SK-N-SH (cell line): ENCODE measurements at regions not wholly inside any gene's neighbourhood (a gene's known extent, or its start where the extent isn't known, plus 50 kb on each side); places are given as distances from the start of the nearest gene placed in this dataset.

Source experiments
- CTCF ChIA-PET: fragments of 300-600, 350-600 bp; formaldehyde crosslinking; extraction: SDS; loops from one replicate; lab custom pipeline; 2021; lab: Yijun Ruan, JAX
- POLR2A ChIA-PET: fragments of 350-600 bp; sonication (Branson Sonifier 250); formaldehyde crosslinking; extraction: SDS; loops from one replicate; lab custom pipeline; 2020; ENCODE audit warnings: antibody characterized with exemption, inconsistent platforms; lab: Yijun Ruan, JAX
- DNase-seq: peaks from one replicate; pipeline ENCODE4 v3.0.0; 2012
- H2AFZ ChIP-seq: fragments of 200-600 bp; sonication (generic); 2 replicates; pipeline ENCODE4 v1.8.1; 2016; ENCODE audit warnings: antibody characterized with exemption, mild to moderate bottlenecking, low read depth
- H3F3A ChIP-seq: fragments of 200-600 bp; sonication (generic); replicated peaks from 2 replicates; pipeline ENCODE3; 2016; ENCODE audit warnings: antibody characterized with exemption, mild to moderate bottlenecking; ENCODE audit not compliant: insufficient read depth
- H3K27ac ChIP-seq, 2 experiments: fragments of 200-500 bp in 1 of 2; fragments of 200-600 bp in 1 of 2; sonication (Bioruptor generic) in 1 of 2; sonication (generic), shearing (Covaris generic) in 1 of 2; 2 replicates each; pipeline versions ENCODE4 v1.5.1 to v1.6.1; 2014 to 2016; ENCODE audit warnings: low read depth in 2 of 2, inconsistent platforms in 1 of 2, low read length in 1 of 2, mild to moderate bottlenecking in 1 of 2, mixed read lengths in 1 of 2
- H3K27me3 ChIP-seq: fragments of 200-600 bp; sonication (generic), shearing (Covaris generic); 2 replicates; pipeline ENCODE4 v1.6.1; 2016; ENCODE audit warnings: mixed run types; ENCODE audit not compliant: insufficient read depth
- H3K36me3 ChIP-seq, 2 experiments: fragments of 200-500 bp in 1 of 2; fragments of 200-600 bp in 1 of 2; sonication (Bioruptor generic) in 1 of 2; sonication (generic) in 1 of 2; replicated peaks in 1 of 2; 2 replicates each; pipeline versions ENCODE3 to v1.5.1; 2014 to 2016; ENCODE audit warnings: low read length in 1 of 2, mild to moderate bottlenecking in 1 of 2; ENCODE audit not compliant: insufficient read depth in 2 of 2, control insufficient read depth in 1 of 2
- H3K4me1 ChIP-seq, 2 experiments: fragments of 200-500 bp in 1 of 2; fragments of 200-600 bp in 1 of 2; sonication (Bioruptor generic) in 1 of 2; sonication (generic), shearing (Covaris generic) in 1 of 2; 2 replicates each; pipeline versions ENCODE4 v1.5.1 to v1.6.1; 2014 to 2016; ENCODE audit warnings: low read depth in 1 of 2, low read length in 1 of 2, mixed run types in 1 of 2; ENCODE audit not compliant: insufficient read depth in 2 of 2, control insufficient read depth in 1 of 2
- H3K4me2 ChIP-seq: fragments of 200-600 bp; sonication (generic), shearing (Covaris generic); 2 replicates; pipeline ENCODE4 v1.6.1; 2017; ENCODE audit warnings: mixed run types
- H3K4me3 ChIP-seq, 2 experiments: fragments of 200-500 bp in 1 of 2; fragments of 200-600 bp in 1 of 2; sonication (Bioruptor generic) in 1 of 2; sonication (generic), shearing (Covaris generic) in 1 of 2; 2 replicates each; pipeline versions ENCODE4 v1.5.1 to v1.8.1; 2014 to 2016; ENCODE audit warnings: low read depth in 2 of 2, inconsistent platforms in 1 of 2, low read length in 1 of 2, mild to moderate bottlenecking in 1 of 2, mixed read lengths in 1 of 2, moderate library complexity in 1 of 2
- H3K79me2 ChIP-seq: fragments of 200-600 bp; sonication (generic); 2 replicates; pipeline ENCODE4 v1.8.1; 2017; ENCODE audit warnings: mild to moderate bottlenecking; ENCODE audit not compliant: insufficient read depth
- H3K9ac ChIP-seq: fragments of 200-600 bp; sonication (generic); 2 replicates; pipeline ENCODE4 v1.6.1; 2017; ENCODE audit warnings: mixed run types
- H3K9me2 ChIP-seq: fragments of 200-600 bp; sonication (generic); 2 replicates; pipeline ENCODE4 v1.6.1; 2017; ENCODE audit warnings: mixed run types
- H3K9me3 ChIP-seq: fragments of 200-600 bp; sonication (generic); 2 replicates; pipeline ENCODE4 v1.6.1; 2017; ENCODE audit warnings: mixed run types, mild to moderate bottlenecking, moderate library complexity
- H4K20me1 ChIP-seq: fragments of 200-600 bp; sonication (generic); 2 replicates; pipeline ENCODE4 v1.6.1; 2017; ENCODE audit warnings: mild to moderate bottlenecking, mixed run types; ENCODE audit not compliant: insufficient read depth
- ELF1 ChIP-seq: IDR thresholded peaks from 2 replicates; pipeline ENCODE4 v1.4.0; 2012
- FOSL2 ChIP-seq: IDR thresholded peaks from 2 replicates; pipeline ENCODE4 v1.4.0; 2012; ENCODE audit warnings: low read depth, mild to moderate bottlenecking, moderate library complexity, borderline replicate concordance
- FOXJ3 ChIP-seq: sonication (generic); formaldehyde crosslinking; IDR thresholded peaks from 2 replicates; pipeline ENCODE4 v1.5.1; 2020; ENCODE audit warnings: mild to moderate bottlenecking, missing genetic modification reagents
- IRF3 ChIP-seq: fragments of 150-350 bp; IDR thresholded peaks from 2 replicates; pipeline ENCODE4 v1.6.1; 2016; ENCODE audit warnings: mild to moderate bottlenecking, low read depth, low read length
- MEF2A ChIP-seq: IDR thresholded peaks from 2 replicates; pipeline ENCODE4 v1.4.0; 2012; ENCODE audit warnings: low read depth, borderline replicate concordance
- NFIC ChIP-seq: IDR thresholded peaks from 2 replicates; pipeline ENCODE4 v1.4.0; 2012; ENCODE audit warnings: borderline replicate concordance
- POLR2AphosphoS5 ChIP-seq: IDR thresholded peaks from 2 replicates; pipeline ENCODE4 v1.6.1; 2012; ENCODE audit warnings: low read depth, low read length
- RCOR1 ChIP-seq: fragments of 150-350 bp; IDR thresholded peaks from 2 replicates; pipeline ENCODE4 v1.6.1; 2017; ENCODE audit warnings: antibody characterized with exemption, low read length
- RFX5 ChIP-seq: IDR thresholded peaks from 2 replicates; pipeline ENCODE4 v1.6.1; 2012; ENCODE audit warnings: mild to moderate bottlenecking, improper control_type of control experiment, low read length
- RXRA ChIP-seq: IDR thresholded peaks from 2 replicates; pipeline ENCODE4 v1.4.0; 2012; ENCODE audit warnings: low read depth, mild to moderate bottlenecking, borderline replicate concordance
- SIN3A ChIP-seq: IDR thresholded peaks from 2 replicates; pipeline ENCODE4 v1.6.1; 2012; ENCODE audit warnings: low read depth, mild to moderate bottlenecking, low read length, moderate library complexity, borderline replicate concordance
- SMC3 ChIP-seq: IDR thresholded peaks from 2 replicates; pipeline ENCODE4 v1.6.1; 2012; ENCODE audit warnings: low read depth, low read length, improper control_type of control experiment
- YY1 ChIP-seq: IDR thresholded peaks from 2 replicates; pipeline ENCODE4 v1.4.0; 2012; ENCODE audit warnings: low read depth, mild to moderate bottlenecking
- WGBS: methylation state at CpG from one replicate; pipeline ENCODE4 v1.1.6; 2017; ENCODE audit warnings: low lambda C conversion rate; 5-methylcytosine and 5-hydroxymethylcytosine counted together
- TF ChIP-seq, protein P1 (sequence below): fragments of 200-600 bp; sonication (generic); IDR thresholded peaks from 2 replicates; pipeline ENCODE4 v1.6.1; 2017; ENCODE audit warnings: antibody characterized with exemption, mild to moderate bottlenecking, moderate library complexity
- TF ChIP-seq, protein P2 (sequence below): IDR thresholded peaks from 2 replicates; pipeline ENCODE4 v1.4.0; 2012; ENCODE audit warnings: low read depth, borderline replicate concordance
- TF ChIP-seq, protein P3 (sequence below): IDR thresholded peaks from 2 replicates; pipeline ENCODE4; 2012

- Histone ChIP-seq H4K20me1 (no peaks in the 10 kb centered on the region), H3K27me3 (no peaks in the 10 kb centered on the region), H3K27ac (peak overlapping the region; percentile 28 to 93; a peak in 3 of 4 replicates), H3K36me3 (no peaks in the 10 kb centered on the region), H3K4me1 (peaks cover 4 to 24% of the 10 kb centered on the region in 2 experiments), H3F3A (peaks cover 57% of the 10 kb centered on the region), H3K9ac (peak overlapping the region; percentile 58; the same call in 1 of the 2 replicates), H3K4me2 (peak overlapping the region; percentile 55), H3K9me3 (no peaks in the 10 kb centered on the region), H2AFZ (peak overlapping the region; percentile 40; the same call in 1 of the 2 replicates)
- CTCF ChIA-PET = no interaction called here
- TF ChIP-seq SMC3 = 0 out of 2 replicates have a peak, but pooled peaks have one; percentile 7
- TF ChIP-seq, protein P1, sequence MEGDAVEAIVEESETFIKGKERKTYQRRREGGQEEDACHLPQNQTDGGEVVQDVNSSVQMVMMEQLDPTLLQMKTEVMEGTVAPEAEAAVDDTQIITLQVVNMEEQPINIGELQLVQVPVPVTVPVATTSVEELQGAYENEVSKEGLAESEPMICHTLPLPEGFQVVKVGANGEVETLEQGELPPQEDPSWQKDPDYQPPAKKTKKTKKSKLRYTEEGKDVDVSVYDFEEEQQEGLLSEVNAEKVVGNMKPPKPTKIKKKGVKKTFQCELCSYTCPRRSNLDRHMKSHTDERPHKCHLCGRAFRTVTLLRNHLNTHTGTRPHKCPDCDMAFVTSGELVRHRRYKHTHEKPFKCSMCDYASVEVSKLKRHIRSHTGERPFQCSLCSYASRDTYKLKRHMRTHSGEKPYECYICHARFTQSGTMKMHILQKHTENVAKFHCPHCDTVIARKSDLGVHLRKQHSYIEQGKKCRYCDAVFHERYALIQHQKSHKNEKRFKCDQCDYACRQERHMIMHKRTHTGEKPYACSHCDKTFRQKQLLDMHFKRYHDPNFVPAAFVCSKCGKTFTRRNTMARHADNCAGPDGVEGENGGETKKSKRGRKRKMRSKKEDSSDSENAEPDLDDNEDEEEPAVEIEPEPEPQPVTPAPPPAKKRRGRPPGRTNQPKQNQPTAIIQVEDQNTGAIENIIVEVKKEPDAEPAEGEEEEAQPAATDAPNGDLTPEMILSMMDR = peak; percentile 50
- no peak for TF ChIP-seq IRF3
- TF ChIP-seq RXRA = no peak
- TF ChIP-seq, all 33 proteins: peak for 2
- Histone ChIP-seq H3K4me3 (no peak overlapping the region), H3K9me2 (no peaks in the 10 kb centered on the region), H3K79me2 (peaks cover 27% of the 10 kb centered on the region; the same call in 1 of the 2 replicates)
- WGBS = 0% methylated on average over 2 of the region's 2 CpGs
- POLR2A ChIA-PET = no interaction called here
- DNase-seq = no peak
These were observed 126.2 kb downstream of the PRRX1 start for GRCh38 chr1:170790175-170790574.

GRCh38 chr1:170790651-170791071 is 126.7 kb downstream of the PRRX1 start:
- H3K9me2 ChIP-seq = no peaks in the 10 kb centered on the region
- DNase-seq = no peak
- H3K9ac ChIP-seq = peak overlapping the region; percentile 58; the same call in 1 of the 2 replicates
- peaks cover 30% of the 10 kb centered on the region for H3K79me2 ChIP-seq
- peaks cover 4 to 24% of the 10 kb centered on the region in 2 experiments for H3K4me1 ChIP-seq
- no peak overlapping the region for H3K4me3 ChIP-seq
- H3K27ac ChIP-seq = peak overlapping the region; percentile 34 to 93; a peak in 3 of 4 replicates
- WGBS = 21% methylated on average over 3 of the region's 3 CpGs
- peaks cover 0 to 3% of the 10 kb centered on the region in 2 experiments for H3K36me3 ChIP-seq
- ChIA-PET POLR2A (no interaction called here), CTCF (no interaction called here)
- H3K4me2 ChIP-seq = peak overlapping the region; percentile 55
- no peaks in the 10 kb centered on the region for H4K20me1 ChIP-seq
- peaks cover 57% of the 10 kb centered on the region for H3F3A ChIP-seq
- H3K27me3 ChIP-seq = no peaks in the 10 kb centered on the region
- H3K9me3 ChIP-seq = no peaks in the 10 kb centered on the region
- peak overlapping the region; percentile 40; the same call in 1 of the 2 replicates for H2AFZ ChIP-seq
- TF ChIP-seq RXRA = no peak
- no peak for TF ChIP-seq ELF1
- no peak for TF ChIP-seq NFIC
- no peak for TF ChIP-seq POLR2AphosphoS5
- TF ChIP-seq MEF2A = no peak
- no peak for TF ChIP-seq FOXJ3 (CRISPR knock-in tag)
- TF ChIP-seq SMC3 = no peak
- TF ChIP-seq RFX5 = no peak
- TF ChIP-seq, protein P2, sequence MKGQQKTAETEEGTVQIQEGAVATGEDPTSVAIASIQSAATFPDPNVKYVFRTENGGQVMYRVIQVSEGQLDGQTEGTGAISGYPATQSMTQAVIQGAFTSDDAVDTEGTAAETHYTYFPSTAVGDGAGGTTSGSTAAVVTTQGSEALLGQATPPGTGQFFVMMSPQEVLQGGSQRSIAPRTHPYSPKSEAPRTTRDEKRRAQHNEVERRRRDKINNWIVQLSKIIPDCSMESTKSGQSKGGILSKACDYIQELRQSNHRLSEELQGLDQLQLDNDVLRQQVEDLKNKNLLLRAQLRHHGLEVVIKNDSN = no peak
- no peak for TF ChIP-seq SIN3A
- TF ChIP-seq YY1 = no peak
- no peak for TF ChIP-seq RCOR1
- TF ChIP-seq, protein P1 = no peak
- TF ChIP-seq FOSL2 = no peak
- TF ChIP-seq, protein P3, sequence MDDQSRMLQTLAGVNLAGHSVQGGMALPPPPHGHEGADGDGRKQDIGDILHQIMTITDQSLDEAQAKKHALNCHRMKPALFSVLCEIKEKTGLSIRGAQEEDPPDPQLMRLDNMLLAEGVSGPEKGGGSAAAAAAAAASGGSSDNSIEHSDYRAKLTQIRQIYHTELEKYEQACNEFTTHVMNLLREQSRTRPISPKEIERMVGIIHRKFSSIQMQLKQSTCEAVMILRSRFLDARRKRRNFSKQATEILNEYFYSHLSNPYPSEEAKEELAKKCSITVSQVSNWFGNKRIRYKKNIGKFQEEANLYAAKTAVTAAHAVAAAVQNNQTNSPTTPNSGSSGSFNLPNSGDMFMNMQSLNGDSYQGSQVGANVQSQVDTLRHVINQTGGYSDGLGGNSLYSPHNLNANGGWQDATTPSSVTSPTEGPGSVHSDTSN = no peak
